GM19238 (cell line): ENCODE measurements at regions not wholly inside any gene's neighbourhood (a gene's known extent, or its start where the extent isn't known, plus 50 kb on each side); places are given as distances from the start of the nearest gene placed in this dataset.
A peak's percentile ranks its signal among the peaks of the same experiment; 100 is the strongest.

Experiments used
- DNase-seq: peaks from one replicate; pipeline ENCODE4 v3.0.0; 2011; ENCODE audit warnings: low spot score; ENCODE audit not compliant: insufficient read length

DNA sequence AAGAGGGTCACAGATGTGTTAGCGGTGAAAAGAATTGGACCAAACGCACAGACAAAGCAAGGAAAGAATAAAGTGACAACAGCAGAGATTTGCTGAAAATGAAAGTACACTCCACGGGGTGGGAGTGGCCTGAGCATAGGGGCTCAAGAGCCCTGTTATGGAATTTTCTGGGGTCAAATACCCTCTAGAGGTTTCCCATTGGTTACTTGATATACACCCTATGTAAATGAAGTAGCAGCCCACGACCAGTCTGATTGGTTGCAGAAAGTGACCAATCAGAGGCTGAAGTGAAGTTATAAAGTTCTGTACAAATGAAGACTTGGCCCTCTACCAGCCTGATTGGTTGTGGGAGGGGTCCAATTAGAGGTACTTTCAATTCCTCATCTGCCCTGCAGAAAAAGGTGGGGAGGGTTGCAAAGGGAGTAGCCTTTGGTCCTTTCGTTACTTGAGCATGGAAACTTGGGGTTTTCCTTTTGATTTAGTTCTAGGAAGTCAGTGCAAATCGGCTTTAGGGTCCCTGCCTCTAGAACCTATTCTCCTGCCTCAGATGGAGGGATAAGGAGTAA is 125.6 kb upstream of the PRPS1L1 start:
- DNase-seq: no peak

DNA sequence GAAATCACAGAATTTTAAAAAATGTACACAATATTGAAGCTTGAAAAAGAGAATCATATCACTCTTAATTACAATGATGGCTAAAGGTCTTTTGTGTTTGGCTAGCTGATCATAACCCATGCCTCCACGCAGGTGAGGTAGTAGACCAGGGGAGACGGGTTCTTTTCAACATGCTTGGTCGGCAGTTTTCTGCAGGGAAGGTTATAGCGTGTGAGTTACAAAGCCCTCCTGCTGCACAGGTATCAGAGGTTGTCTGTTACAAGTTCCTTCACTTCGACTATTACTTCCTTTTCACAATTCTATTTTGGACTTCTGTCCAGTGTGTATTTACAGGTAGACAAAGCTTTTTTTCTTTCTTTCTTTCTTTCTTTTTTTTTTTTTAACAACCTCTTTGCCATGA is 127.1 kb upstream of the PRPS1L1 start:
- no peak for DNase-seq

- DNase-seq: no peak
Observed at GRCh38 chr7:18157233-18157632, 129.6 kb upstream of the PRPS1L1 start.

- no peak for DNase-seq
Observed at GRCh38 chr7:18162657-18163056, 135.0 kb upstream of the PRPS1L1 start.

DNA sequence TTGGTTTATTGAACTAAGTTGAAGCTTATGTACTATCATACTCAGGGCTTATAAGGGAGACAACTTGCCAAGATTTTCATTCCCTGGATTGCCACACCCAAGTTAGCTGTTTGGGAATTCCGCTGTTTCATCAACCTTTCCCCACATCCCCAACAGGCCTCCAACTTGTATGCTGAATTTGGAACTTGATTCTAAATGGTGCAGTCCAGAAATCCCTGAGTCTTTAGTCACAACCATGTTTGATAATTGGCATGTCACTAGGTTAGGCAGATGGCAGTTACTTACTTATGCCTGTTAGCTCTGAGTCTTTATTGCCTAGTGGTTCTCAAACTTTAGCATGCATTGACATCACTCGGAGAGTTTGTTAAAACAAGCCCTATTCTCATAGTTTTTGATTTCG is 135.4 kb upstream of the PRPS1L1 start:
- no peak for DNase-seq

DNA sequence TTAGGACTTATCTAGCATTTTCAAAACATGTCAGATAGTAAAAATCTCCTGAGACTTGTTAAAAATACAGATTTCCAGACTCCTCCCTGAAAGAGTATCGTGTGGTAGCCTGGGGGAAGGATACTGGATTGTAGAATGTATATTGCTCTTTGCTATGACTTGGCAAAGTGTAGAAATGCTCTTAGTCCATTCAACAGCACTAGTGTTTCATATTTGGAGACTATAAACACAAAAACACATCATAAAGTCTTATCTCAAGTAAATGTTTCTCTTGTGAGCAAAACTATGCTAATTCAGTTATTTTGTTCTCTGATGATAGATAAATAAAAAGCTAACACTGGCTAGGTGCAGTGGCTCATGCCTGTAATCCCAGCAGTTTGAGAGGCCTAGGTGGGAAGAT is 137.5 kb upstream of the PRPS1L1 start:
- DNase-seq: no peak

GRCh38 chr7:18166002-18166401 is 138.4 kb upstream of the PRPS1L1 start:
- DNase-seq: no peak

GRCh38 chr7:18167815-18168214 is 140.2 kb upstream of the PRPS1L1 start:
- DNase-seq: no peak

GRCh38 chr7:18174996-18175395 is 147.3 kb upstream of the PRPS1L1 start:
- DNase-seq: no peak

DNA sequence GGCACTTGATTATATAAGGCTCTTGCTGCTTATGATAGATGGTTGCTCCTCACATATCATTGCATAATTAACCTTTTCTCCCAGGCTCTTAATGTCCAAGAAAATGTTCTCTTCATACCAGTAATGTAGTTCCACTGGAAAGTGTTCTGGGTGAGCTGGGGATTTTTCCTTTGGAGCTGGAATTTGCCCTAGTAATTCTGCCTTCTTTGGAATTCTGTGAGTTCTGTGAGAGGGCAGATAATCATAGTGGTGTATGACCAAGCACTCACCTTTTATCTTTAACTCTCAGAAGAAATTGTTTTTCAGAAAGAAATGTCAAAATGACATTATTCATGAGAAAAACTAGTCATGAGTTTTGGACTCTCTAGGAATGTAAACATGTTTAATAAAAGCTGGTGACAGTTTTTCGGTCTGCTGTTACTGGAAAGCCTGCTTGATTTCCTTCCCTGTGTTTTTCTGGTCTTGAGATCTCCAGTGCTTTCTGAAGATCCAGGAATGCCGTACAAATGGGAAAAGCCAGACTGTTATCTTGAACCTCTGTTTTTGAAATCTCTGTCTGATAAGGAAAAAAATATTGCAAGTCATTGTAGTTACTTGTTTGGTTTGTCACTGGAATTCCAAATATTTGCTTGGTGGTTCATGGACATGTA is 148.3 kb upstream of the PRPS1L1 start:
- no peak for DNase-seq

DNA sequence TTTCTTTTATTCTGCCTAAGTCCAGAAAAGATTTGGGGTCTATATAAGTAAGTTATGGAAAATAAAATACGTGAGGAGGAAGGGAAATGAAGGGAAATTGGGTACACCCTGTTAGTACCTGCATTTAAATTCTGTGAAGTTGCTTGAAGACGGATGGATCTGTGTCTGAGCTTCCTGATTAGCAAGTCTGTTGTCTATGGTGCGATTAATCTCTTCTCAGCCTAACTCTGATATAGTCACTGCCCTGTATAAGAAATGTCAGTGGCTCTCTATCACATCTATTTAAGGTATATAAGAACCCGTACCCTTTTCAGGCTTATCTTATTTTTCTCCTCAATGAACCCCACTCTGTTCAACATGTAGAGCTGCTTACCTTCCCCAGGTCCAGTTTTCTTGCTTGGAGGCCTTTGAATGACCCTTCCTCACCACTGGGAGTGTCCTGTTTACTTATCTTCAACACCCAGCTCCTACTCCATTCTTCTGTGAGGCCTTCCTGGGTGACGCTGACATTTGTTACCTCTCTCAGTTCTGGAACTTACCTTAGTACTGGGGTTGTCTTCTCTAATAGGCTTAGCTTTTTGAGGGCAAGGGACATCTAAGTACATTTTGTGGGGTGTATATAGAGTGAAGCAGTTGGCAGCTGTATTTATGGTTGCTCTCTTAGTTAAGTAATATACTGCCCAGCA is 149.6 kb upstream of the PRPS1L1 start:
- DNase-seq: no peak

DNA sequence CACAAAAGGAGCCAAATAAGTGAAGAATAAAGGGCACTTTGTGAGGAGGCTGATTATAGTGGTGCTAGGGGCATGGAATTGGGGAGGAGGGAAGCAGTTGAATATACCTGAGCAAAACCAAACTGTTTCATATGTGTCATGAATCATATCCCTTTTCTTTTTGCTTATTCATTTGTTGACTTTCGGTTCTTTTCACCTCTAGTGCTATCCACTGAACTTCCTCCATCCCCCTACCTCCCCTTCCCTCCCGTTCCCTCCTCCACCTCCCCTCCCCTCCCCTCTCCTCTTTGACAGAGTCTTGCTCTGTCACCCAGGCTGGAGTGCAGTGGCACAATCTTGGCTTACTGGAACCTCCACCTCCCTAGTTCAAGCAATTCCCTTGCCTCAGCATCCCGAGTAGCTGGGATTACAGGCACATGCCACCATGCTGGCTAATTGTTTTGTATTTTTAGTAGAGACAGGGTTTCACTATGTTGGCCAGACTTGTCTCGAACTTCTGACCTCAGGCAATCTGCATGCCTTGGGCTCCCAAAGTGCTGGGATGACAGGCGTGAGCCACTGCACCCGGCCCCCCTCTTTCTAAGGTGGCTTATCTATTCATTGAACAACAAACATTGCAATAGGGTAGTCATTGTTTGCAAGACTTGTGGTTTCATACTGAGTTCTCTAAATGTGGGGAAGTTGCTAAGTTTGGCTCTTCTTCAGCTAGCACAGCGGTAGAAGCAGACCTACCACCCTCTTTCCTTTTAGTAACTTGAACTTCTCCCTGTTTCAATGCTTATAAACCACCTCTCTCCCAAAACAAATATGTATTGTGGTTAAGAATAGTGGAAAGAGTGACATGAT is 150.4 kb upstream of the PRPS1L1 start:
- peak; percentile 27 for DNase-seq

GRCh38 chr7:18179093-18179492 is 151.4 kb upstream of the PRPS1L1 start:
- no peak for DNase-seq

- no peak for DNase-seq
Observed at GRCh38 chr7:18180685-18181084, 153.0 kb upstream of the PRPS1L1 start.

- no peak for DNase-seq
Observed at GRCh38 chr7:18189500-18190126, 162.0 kb upstream of the PRPS1L1 start.

- no peak for DNase-seq
Observed at GRCh38 chr7:18191341-18191740, 163.7 kb upstream of the PRPS1L1 start.

GRCh38 chr7:18191862-18192625 is 164.4 kb upstream of the PRPS1L1 start:
- DNase-seq: no peak

DNA sequence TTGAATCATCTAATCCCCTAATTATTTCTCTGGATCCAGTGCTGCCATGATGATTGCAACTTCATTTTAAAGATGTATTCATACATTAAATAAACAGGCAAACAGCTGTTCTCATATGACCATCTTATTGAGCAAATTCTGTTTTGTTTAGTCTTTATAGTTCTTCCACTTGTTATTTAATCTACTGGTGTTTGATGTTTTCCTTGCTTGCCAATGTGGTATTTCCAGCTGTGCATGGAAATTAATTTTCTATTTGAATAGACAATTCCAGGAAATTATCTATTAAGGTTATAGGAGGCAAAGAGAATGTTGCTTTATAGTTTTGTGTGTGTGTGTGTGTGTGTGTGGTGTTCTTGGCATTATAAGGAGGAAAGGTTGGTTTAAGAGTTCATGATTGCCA is 167.0 kb upstream of the PRPS1L1 start:
- DNase-seq: no peak

DNA sequence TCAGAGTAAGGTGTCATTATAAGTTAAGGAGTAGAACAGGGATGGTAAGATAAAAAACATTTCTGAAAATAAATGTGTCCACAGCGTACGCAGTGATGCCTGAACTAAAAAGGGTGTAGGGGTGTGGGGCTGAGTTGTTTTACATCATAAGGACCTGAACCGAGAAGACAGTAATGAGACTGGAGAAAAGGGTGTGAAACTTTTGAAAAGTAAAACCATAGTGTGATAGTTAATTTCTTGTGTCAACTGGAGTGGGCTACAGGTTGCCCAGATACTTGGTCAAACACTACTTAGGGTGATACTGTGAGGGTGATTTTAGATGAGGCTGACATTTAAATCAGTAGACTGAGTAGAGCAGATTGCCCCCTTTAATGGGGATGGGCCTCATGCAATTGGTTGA is 169.0 kb upstream of the PRPS1L1 start:
- DNase-seq: no peak

- no peak for DNase-seq
Observed at GRCh38 chr7:18198868-18199267, 171.2 kb upstream of the PRPS1L1 start.

- DNase-seq: no peak
Observed at GRCh38 chr7:18200266-18200665, 172.6 kb upstream of the PRPS1L1 start.
